Right lobe of liver (tissue), 6 donors: ENCODE measurements at regions not wholly inside any gene's neighbourhood (a gene's known extent, or its start where the extent isn't known, plus 50 kb on each side); places are given as distances from the start of the nearest gene placed in this dataset.

ENCODE experiments used
- ATAC-seq, 4 donors: fragments of 200-7000 bp; cut with Tn5 transposase; one replicate each; pipeline ENCODE4 v1.9.1; 2020; ENCODE audit warnings: mild to moderate bottlenecking in 4 of 4, moderate library complexity in 4 of 4
- DNase-seq, 3 donors: peaks; one replicate each; pipeline ENCODE4 v3.0.0-alpha.2; 2020
- H3K27ac ChIP-seq, 3 donors: fragments of 200-600 bp; one replicate each; pipeline ENCODE4 v1.8.0; 2022
- H3K27me3 ChIP-seq, 2 donors: fragments of 200-600 bp; one replicate each; pipeline ENCODE4 v1.8.0; 2022
- H3K36me3 ChIP-seq, 4 donors: fragments of 200-600 bp; sonication (generic) in 1 of 4; one replicate each; pipeline versions ENCODE4 v1.5.1 to v1.8.0; 2017 to 2022; ENCODE audit warnings: control low read depth in 1 of 4
- H3K4me1 ChIP-seq, 4 donors: fragments of 200-600 bp; sonication (generic) in 1 of 4; one replicate each; pipeline versions ENCODE4 v1.5.1 to v1.8.0; 2017 to 2022; ENCODE audit warnings: control low read depth in 1 of 4
- H3K4me3 ChIP-seq, 3 donors: fragments of 200-600 bp; one replicate each; pipeline ENCODE4 v1.8.0; 2022
- H3K9me3 ChIP-seq, 4 donors: fragments of 200-600 bp; sonication (generic) in 1 of 4; one replicate each; pipeline versions ENCODE4 v1.5.1 to v1.8.0; 2017 to 2022; ENCODE audit warnings: control low read depth in 1 of 4
- CTCF ChIP-seq, 4 donors: fragments of 200-600 bp in 3 of 4; fragments of 450-650 bp in 1 of 4; IDR thresholded peaks; one replicate each; pipeline versions ENCODE4 v1.5.1 to v1.8.0; 2016 to 2022; ENCODE audit warnings: antibody characterized with exemption in 4 of 4, mild to moderate bottlenecking in 2 of 4
- POLR2A ChIP-seq: fragments of 450-650 bp; IDR thresholded peaks from one replicate; pipeline ENCODE4 v1.6.1; 2017; ENCODE audit warnings: antibody characterized with exemption, mild to moderate bottlenecking
- WGBS: methylation state at CpG from one replicate; pipeline ENCODE4 v1.1.6; 2018; ENCODE audit warnings: low coverage, low lambda C conversion rate; ENCODE audit not compliant: insufficient coverage; ENCODE audit errors: missing lambda C conversion rate; 5-methylcytosine and 5-hydroxymethylcytosine counted together
- intact Hi-C, 2 donors: fragments of 100-400 bp; cut with DNase I; formaldehyde crosslinking; loops; one replicate each; pipeline versions ENCODE4 v1.11.2 to v1.14.1; 2022
- donor health status: DM: no; HTN: yes; CAD: no.
- donor health status: DM: no; HTN: no; CAD: no.
- donor health status: DM: no; HTN: no; CAD: no.
- donor health status: DM: no; HTN: yes; CAD: no.
- donor health status: DM: no; HTN: yes; CAD: no.

DNA sequence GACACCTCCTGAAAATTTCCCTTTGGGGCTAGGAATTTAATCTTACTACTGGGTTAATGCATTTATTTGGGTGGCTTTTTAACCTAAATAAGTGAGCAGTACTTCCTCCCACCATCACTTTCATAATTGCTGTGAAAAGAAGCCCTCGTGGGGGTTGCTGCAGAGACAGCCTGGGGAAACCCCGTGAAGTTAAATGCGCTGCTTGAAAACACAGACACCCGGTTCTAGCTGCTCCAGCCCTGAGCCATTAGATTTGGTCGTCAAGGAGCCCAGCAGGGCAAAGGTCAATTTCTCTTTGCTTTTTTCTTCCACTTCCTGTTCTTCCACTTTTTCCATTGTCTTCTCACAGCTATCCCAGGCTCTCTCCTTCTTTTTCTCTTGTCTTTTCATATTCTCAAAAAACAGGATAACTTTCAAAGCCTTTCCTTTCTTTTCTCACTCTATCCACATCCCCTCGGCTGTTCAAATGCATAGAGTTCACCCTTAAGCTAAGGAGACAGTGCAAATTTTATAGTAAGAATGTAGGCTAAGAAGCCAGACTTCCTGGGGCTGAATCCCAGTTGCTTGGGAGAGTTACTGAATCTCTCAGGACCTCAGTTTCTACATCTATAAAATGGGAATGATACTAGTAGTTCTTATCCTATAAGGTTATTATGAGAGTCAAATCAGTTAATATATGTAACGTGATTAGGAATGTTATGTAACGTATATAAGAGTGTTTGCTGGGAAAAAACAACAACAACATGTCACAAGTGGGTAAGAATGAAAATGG is 91.5 kb upstream of the ZNF827 start:
- intact Hi-C loops, result no loop called here
- ATAC-seq (no peak), DNase-seq (no peak)
- H3K36me3 ChIP-seq, result no peaks in the 10 kb centered on the region
- no peaks in the 10 kb centered on the region for H3K4me1 ChIP-seq
- H3K27me3 ChIP-seq, result no peaks in the 10 kb centered on the region
- TF ChIP-seq POLR2A (no peak), CTCF (IDR thresholded peaks at IDR 0.05) (no peak)
- no peak overlapping the region for H3K4me3 ChIP-seq
- H3K27ac ChIP-seq, result no peak overlapping the region
- no peaks in the 10 kb centered on the region for H3K9me3 ChIP-seq
- 28% methylated on average over 8 of the region's 8 CpGs for WGBS

GRCh38 chr4:146029147-146029546 is 90.5 kb upstream of the ZNF827 start:
- H3K27ac ChIP-seq, result no peak overlapping the region
- no peaks in the 10 kb centered on the region for H3K36me3 ChIP-seq
- H3K4me1 ChIP-seq, result no peaks in the 10 kb centered on the region
- DNase-seq, result no peak
- no peaks in the 10 kb centered on the region for H3K27me3 ChIP-seq
- ATAC-seq, result no peak
- intact Hi-C loops, result no loop called here
- 71% methylated on average over 3 of the region's 3 CpGs for WGBS
- no peaks in the 10 kb centered on the region for H3K9me3 ChIP-seq
- no peak for TF ChIP-seq CTCF (IDR thresholded peaks at IDR 0.05)
- no peak for TF ChIP-seq POLR2A
- H3K4me3 ChIP-seq, result no peak overlapping the region

- DNase-seq, result no peak
- H3K27me3 ChIP-seq, result no peaks in the 10 kb centered on the region
- H3K4me3 ChIP-seq, result no peak overlapping the region
Observed at GRCh38 chr4:146027761-146028160, 89.1 kb upstream of the ZNF827 start.

GRCh38 chr4:146023334-146023967 is 84.8 kb upstream of the ZNF827 start:
- no peak for TF ChIP-seq CTCF (IDR thresholded peaks at IDR 0.05)
- intact Hi-C loops, result no loop called here
- DNase-seq (no peak), ATAC-seq (no peak)
- WGBS, result 48% methylated on average over 3 of the region's 3 CpGs
- no peaks in the 10 kb centered on the region for H3K9me3 ChIP-seq
- no peaks in the 10 kb centered on the region for H3K27me3 ChIP-seq
- H3K4me3 ChIP-seq, result no peak overlapping the region
- H3K27ac ChIP-seq, result no peak overlapping the region
- H3K36me3 ChIP-seq, result no peaks in the 10 kb centered on the region
- H3K4me1 ChIP-seq, result no peaks in the 10 kb centered on the region

More at GRCh38 chr4:146027761-146028160, 89.1 kb upstream of the ZNF827 start:
- Histone ChIP-seq H3K36me3 (no peaks in the 10 kb centered on the region), H3K9me3 (no peaks in the 10 kb centered on the region), H3K27ac (no peak overlapping the region), H3K4me1 (no peaks in the 10 kb centered on the region)
- 78% methylated on average over 1 of the region's 1 CpG for WGBS
- intact Hi-C loops, result no loop called here
- no peak for ATAC-seq
- TF ChIP-seq CTCF (IDR thresholded peaks at IDR 0.05) (no peak), POLR2A (no peak)
